Activated T-helper 1 cell treated with anti-CD3 and anti-CD28 coated beads, Interleukin-12 subunit alpha, Interleukin-12 subunit beta, Interleukin-2, Interleukin-4 antibody, amounts not matched to agents 30 ng/mL and 10 ng/mL and 1 ng/mL, durations not matched to agents 14 hours and 24 hours and 36 hours (primary cell): ENCODE measurements at regions not wholly inside any gene's neighbourhood (a gene's known extent, or its start where the extent isn't known, plus 50 kb on each side); places are given as distances from the start of the nearest gene placed in this dataset.
"Not testable (repeated sequence)": the region's sequence is repeated elsewhere in the genome, so short reads cannot be mapped to it uniquely, and the experiment has no call there.

ENCODE experiments used
- DNase-seq: peaks from one replicate; pipeline ENCODE4 v3.0.0; 2021; ENCODE audit warnings: low spot score
- H3K27ac Mint-ChIP-seq: one replicate; pipeline ENCODE4 v1.8.0; 2021; ENCODE audit warnings: mild to moderate bottlenecking, mixed read lengths
- H3K27me3 Mint-ChIP-seq: one replicate; pipeline ENCODE4 v1.8.0; 2022; ENCODE audit warnings: mild to moderate bottlenecking, moderate library complexity, mixed read lengths; ENCODE audit not compliant: insufficient read depth
- H3K36me3 Mint-ChIP-seq: one replicate; pipeline ENCODE4 v1.8.0; 2021; ENCODE audit warnings: low read depth, mixed read lengths
- H3K4me1 Mint-ChIP-seq: one replicate; pipeline ENCODE4 v1.8.0; 2021; ENCODE audit warnings: low read depth, mixed read lengths
- H3K4me3 Mint-ChIP-seq: one replicate; pipeline ENCODE4 v1.8.0; 2021; ENCODE audit warnings: mild to moderate bottlenecking, moderate library complexity, mixed read lengths
- H3K9me3 Mint-ChIP-seq: one replicate; pipeline ENCODE4 v1.8.0; 2021; ENCODE audit warnings: mixed read lengths
- intact Hi-C: fragments of 100-400 bp; cut with micrococcal nuclease; formaldehyde crosslinking; loops from one replicate; pipeline ENCODE4 v1.15.1; 2024

GRCh38 chr9:86611534-86611933 is 257.3 kb upstream of the TUT7 start:
- H3K4me1 Mint-ChIP-seq, H3K9me3 Mint-ChIP-seq, H3K4me3 Mint-ChIP-seq, H3K27ac Mint-ChIP-seq, H3K36me3 Mint-ChIP-seq, intact Hi-C loops, DNase-seq, H3K27me3 Mint-ChIP-seq: not testable (repeated sequence)

DNA sequence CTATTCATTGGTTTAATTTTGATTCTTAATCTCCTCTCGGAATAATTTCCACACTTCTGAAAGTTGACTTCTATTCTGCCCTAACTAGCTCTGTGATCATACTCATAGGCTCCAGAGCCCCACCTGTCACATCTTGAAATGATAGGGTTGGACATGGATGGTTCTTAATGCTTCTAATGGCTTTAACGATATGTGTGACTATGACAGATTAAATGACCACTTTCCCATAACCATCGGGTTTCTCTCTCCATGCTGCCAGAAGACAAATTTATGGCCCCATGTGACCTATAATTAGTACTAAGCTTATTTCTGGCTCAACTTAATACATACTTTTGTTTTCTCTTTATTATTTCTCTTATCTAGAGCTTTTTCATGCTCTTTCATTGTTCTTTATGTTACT is 251.1 kb upstream of the TUT7 start:
- intact Hi-C loops = no loop called here
- H3K4me3 Mint-ChIP-seq = no peak overlapping the region
- H3K27me3 Mint-ChIP-seq = peaks cover 2% of the 10 kb centered on the region
- no peaks in the 10 kb centered on the region for H3K4me1 Mint-ChIP-seq
- no peaks in the 10 kb centered on the region for H3K9me3 Mint-ChIP-seq
- DNase-seq = no peak
- no peaks in the 10 kb centered on the region for H3K36me3 Mint-ChIP-seq
- no peak overlapping the region for H3K27ac Mint-ChIP-seq

DNA sequence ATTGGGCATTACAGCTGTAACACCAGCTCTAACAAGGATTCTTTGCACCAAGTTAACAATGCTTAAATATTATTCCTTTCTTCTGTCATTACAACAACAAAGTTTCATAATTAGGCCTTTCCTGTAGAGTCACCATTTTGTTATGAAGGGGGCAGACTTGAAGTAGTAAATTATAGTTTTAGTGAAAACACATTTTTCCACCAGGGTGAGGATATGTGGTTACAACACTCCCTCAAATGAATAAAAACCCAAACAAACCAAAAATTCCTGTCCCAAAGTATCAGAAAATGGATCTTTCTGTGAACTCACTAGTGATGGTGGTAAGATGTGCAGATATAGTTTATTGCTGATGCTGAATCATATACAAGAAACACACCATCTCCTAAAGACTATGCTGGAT is 250.5 kb upstream of the TUT7 start:
- no peaks in the 10 kb centered on the region for H3K9me3 Mint-ChIP-seq
- H3K27ac Mint-ChIP-seq = no peak overlapping the region
- no peaks in the 10 kb centered on the region for H3K4me1 Mint-ChIP-seq
- peaks cover 2% of the 10 kb centered on the region for H3K27me3 Mint-ChIP-seq
- H3K36me3 Mint-ChIP-seq = no peaks in the 10 kb centered on the region
- intact Hi-C loops = no loop called here
- no peak overlapping the region for H3K4me3 Mint-ChIP-seq
- no peak for DNase-seq

DNA sequence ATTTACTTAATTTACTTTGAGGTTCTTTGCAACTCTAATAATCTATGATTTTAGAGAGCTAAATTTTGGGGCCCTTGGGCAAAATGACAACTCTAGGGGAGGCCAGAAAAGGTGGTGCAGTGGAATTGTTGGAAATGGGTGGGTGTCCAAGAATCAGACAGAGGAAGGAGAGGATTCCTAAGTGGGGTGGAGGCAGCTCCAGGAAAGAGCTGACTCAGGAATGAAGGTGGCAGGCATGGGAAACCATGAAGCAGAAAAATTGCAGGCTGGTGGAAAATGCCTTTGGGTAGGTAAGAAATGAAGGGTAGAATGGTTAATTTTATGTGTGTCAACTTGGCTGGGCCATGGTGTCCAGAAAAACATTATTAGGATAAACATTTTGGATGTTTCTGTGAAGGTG is 248.5 kb upstream of the TUT7 start:
- intact Hi-C loops = no loop called here
- no peak overlapping the region for H3K27ac Mint-ChIP-seq
- peaks cover 2% of the 10 kb centered on the region for H3K27me3 Mint-ChIP-seq
- H3K4me3 Mint-ChIP-seq = no peak overlapping the region
- no peaks in the 10 kb centered on the region for H3K4me1 Mint-ChIP-seq
- no peaks in the 10 kb centered on the region for H3K9me3 Mint-ChIP-seq
- no peaks in the 10 kb centered on the region for H3K36me3 Mint-ChIP-seq
- DNase-seq = no peak

- intact Hi-C loops = no loop called here
- Mint-ChIP-seq H3K27me3 (peaks cover 2% of the 10 kb centered on the region), H3K9me3 (no peaks in the 10 kb centered on the region), H3K27ac (no peak overlapping the region), H3K4me3 (no peak overlapping the region), H3K36me3 (no peaks in the 10 kb centered on the region), H3K4me1 (no peaks in the 10 kb centered on the region)
- DNase-seq = no peak
These were observed 247.5 kb upstream of the TUT7 start for GRCh38 chr9:86601697-86602096.

DNA sequence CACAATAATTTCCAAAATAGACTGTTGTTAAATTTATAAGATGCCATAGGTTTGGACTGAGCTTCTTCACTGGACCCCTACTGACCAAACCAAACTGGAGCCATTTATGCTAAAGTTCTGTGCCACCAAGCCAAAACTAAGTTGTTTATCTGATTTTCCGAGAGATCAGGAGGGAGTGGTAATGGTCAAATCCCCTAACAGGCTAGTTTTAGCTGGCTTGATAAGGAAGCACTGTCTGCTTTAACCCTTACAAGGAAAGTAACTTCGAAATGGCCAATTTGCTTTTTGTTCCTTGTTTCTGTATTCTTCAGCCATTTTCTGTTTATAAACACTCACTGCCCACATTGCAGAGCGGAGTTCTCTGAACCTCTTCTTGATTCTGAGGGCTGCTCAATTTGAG is 246.8 kb upstream of the TUT7 start:
- intact Hi-C loops = no loop called here
- no peak for DNase-seq
- no peak overlapping the region for H3K4me3 Mint-ChIP-seq
- H3K27ac Mint-ChIP-seq = no peak overlapping the region
- H3K36me3 Mint-ChIP-seq = no peaks in the 10 kb centered on the region
- peaks cover 2% of the 10 kb centered on the region for H3K27me3 Mint-ChIP-seq
- H3K9me3 Mint-ChIP-seq = no peaks in the 10 kb centered on the region
- no peaks in the 10 kb centered on the region for H3K4me1 Mint-ChIP-seq

GRCh38 chr9:86600291-86600690 is 246.1 kb upstream of the TUT7 start:
- H3K36me3 Mint-ChIP-seq = no peaks in the 10 kb centered on the region
- H3K4me3 Mint-ChIP-seq = no peak overlapping the region
- no peaks in the 10 kb centered on the region for H3K4me1 Mint-ChIP-seq
- intact Hi-C loops = no loop called here
- H3K27me3 Mint-ChIP-seq = peaks cover 2% of the 10 kb centered on the region
- H3K27ac Mint-ChIP-seq = no peak overlapping the region
- no peaks in the 10 kb centered on the region for H3K9me3 Mint-ChIP-seq
- DNase-seq = no peak

DNA sequence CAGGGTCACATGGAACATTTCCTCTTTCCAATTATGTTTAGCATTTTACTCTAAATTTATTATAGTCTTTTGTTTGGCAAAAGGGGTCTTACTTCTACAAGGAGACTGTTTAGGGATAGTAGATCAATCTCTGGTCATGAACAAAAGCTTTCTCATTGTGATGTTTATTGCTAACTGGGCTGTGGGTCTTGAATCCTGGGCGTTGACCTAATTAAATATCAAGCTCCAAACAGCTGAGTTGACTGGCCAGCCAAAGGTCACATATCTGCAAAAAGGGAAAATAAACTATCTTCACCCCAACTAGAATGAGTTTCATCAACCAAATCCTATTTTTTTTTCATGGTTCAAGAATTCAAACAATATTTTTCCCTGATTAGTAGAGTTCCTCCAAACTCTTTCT is 245.4 kb upstream of the TUT7 start:
- no peaks in the 10 kb centered on the region for H3K36me3 Mint-ChIP-seq
- H3K27me3 Mint-ChIP-seq = peaks cover 4% of the 10 kb centered on the region
- H3K27ac Mint-ChIP-seq = no peak overlapping the region
- intact Hi-C loops = no loop called here
- H3K9me3 Mint-ChIP-seq = no peaks in the 10 kb centered on the region
- H3K4me1 Mint-ChIP-seq = no peaks in the 10 kb centered on the region
- DNase-seq = no peak
- H3K4me3 Mint-ChIP-seq = no peak overlapping the region

DNA sequence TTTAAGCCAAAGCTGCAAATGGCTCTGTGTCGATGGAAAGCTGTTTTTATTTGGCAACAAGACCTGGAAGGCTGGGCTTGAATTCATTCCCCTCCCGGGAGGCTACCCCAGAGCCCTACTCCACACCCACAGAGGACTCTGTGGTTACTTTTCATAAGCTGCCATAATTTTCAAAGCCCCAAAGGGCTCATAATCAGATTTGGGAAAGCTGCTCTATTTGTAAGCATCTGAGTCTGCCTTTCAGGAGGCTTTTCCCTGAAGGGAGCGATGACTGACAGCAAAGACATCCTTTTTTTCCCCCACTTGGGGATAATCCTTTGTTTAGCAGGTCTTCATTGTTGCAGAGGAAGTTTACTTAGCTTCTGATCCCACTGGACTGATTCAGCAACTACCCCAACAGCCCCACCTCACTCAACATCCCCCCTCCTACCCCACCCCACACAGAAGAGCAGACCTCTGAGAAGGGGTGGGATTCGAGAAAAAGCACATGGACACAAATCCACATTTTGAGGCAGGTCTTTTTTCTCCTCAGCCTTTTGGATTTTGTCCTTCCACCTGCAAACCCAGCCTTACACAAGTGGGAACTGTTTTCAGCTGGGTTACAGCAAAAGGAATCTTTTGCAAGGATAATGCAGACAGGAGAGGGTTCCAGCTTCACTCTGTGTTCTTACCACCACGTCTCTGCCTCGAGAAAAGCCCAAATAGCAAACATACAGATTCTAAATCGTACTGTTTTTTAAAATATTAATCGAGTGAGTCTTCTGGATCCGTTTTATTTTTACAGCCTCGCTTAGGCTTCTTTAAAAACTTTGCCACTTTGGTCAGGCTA is 244.4 kb upstream of the TUT7 start:
- intact Hi-C loops = no loop called here
- Mint-ChIP-seq H3K4me1 (no peaks in the 10 kb centered on the region), H3K4me3 (no peak overlapping the region), H3K9me3 (no peaks in the 10 kb centered on the region), H3K27me3 (peaks cover 4% of the 10 kb centered on the region), H3K36me3 (no peaks in the 10 kb centered on the region), H3K27ac (no peak overlapping the region)
- DNase-seq = no peak

DNA sequence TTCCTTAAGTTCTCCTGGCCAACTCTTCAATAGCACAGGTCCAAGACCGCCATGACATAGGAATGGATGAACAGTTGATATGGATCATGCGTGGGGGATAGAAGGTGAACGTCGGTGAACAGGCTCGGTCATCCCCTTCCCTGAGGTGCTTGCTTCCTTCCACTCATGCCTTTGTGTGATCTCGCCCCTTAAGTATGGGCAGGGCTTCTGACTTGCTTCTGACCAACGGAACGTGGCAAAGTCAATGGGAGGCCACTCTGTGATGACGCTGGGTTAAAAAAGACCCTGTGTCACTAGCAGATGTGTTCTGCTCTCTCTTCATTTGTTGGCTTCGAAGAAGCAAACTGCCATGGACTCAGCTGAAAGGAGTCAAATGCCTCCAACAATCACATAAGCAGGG is 240.5 kb upstream of the TUT7 start:
- Mint-ChIP-seq H3K27ac (no peak overlapping the region), H3K4me3 (no peak overlapping the region), H3K36me3 (no peaks in the 10 kb centered on the region), H3K27me3 (peaks cover 2% of the 10 kb centered on the region), H3K9me3 (no peaks in the 10 kb centered on the region), H3K4me1 (no peaks in the 10 kb centered on the region)
- intact Hi-C loops = no loop called here
- no peak for DNase-seq

GRCh38 chr9:86591472-86591871 is 237.3 kb upstream of the TUT7 start:
- Mint-ChIP-seq H3K4me1 (no peaks in the 10 kb centered on the region), H3K27me3 (peaks cover 2% of the 10 kb centered on the region), H3K4me3 (no peak overlapping the region), H3K36me3 (no peaks in the 10 kb centered on the region), H3K9me3 (no peaks in the 10 kb centered on the region), H3K27ac (no peak overlapping the region)
- no peak for DNase-seq
- intact Hi-C loops = no loop called here

- no peaks in the 10 kb centered on the region for H3K9me3 Mint-ChIP-seq
- H3K27me3 Mint-ChIP-seq = no peaks in the 10 kb centered on the region
- DNase-seq = no peak
- intact Hi-C loops = no loop called here
- no peaks in the 10 kb centered on the region for H3K36me3 Mint-ChIP-seq
- no peak overlapping the region for H3K4me3 Mint-ChIP-seq
- H3K4me1 Mint-ChIP-seq = peaks cover 5% of the 10 kb centered on the region
- H3K27ac Mint-ChIP-seq = no peak overlapping the region
These were observed 235.5 kb upstream of the TUT7 start for GRCh38 chr9:86589730-86590129.

DNA sequence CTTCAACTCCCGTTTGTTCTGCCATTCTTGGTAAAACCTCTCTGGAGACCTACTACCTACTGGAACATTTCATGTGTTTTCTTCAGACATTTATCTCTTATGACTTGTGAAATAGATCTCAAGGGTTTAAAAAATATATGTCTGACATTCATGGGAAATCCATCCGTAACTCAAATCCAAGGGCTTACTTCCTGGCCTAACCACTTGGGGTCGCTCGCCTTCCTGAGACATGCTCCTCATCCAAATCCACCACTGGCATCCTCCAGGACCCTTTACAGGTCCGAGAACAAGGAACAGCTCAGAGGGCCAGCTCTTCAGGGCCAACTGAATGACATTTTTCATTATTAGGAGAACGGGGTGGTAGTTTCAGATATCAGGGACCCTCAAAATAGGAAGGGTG is 235.1 kb upstream of the TUT7 start:
- no peaks in the 10 kb centered on the region for H3K36me3 Mint-ChIP-seq
- no peak overlapping the region for H3K27ac Mint-ChIP-seq

DNA sequence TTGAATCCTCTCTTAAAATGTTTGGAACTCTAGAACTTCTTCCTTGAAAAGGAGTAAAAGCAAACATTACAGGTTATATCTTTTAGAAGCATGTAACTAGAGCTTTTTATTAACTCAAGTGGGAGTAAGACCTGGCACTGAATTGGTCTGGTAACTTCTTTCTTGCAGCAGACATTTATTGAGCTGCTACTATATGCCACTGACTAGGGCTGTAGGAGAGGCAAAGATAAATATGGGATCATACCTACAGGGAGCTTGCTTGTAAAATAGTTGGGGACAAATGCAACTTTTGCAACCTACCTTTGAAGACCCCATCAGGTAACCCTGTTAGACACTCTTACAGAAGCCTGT is 231.9 kb upstream of the TUT7 start:
- no peak overlapping the region for H3K27ac Mint-ChIP-seq
- no peak overlapping the region for H3K4me3 Mint-ChIP-seq
- H3K4me1 Mint-ChIP-seq = peaks cover 5% of the 10 kb centered on the region
- peaks cover 2% of the 10 kb centered on the region for H3K27me3 Mint-ChIP-seq
- intact Hi-C loops = no loop called here
- no peak for DNase-seq
- no peaks in the 10 kb centered on the region for H3K9me3 Mint-ChIP-seq
- H3K36me3 Mint-ChIP-seq = no peaks in the 10 kb centered on the region

More for the DNA sequence above, 235.1 kb upstream of the TUT7 start:
- intact Hi-C loops = no loop called here
- no peaks in the 10 kb centered on the region for H3K27me3 Mint-ChIP-seq
- no peak overlapping the region for H3K4me3 Mint-ChIP-seq
- H3K4me1 Mint-ChIP-seq = peaks cover 5% of the 10 kb centered on the region
- H3K9me3 Mint-ChIP-seq = no peaks in the 10 kb centered on the region
- no peak for DNase-seq
